ENCODE measurements at regions not wholly inside any gene's neighbourhood (a gene's known extent, or its start where the extent isn't known, plus 50 kb on each side); places are given as distances from the start of the nearest gene placed in this dataset.

DNA sequence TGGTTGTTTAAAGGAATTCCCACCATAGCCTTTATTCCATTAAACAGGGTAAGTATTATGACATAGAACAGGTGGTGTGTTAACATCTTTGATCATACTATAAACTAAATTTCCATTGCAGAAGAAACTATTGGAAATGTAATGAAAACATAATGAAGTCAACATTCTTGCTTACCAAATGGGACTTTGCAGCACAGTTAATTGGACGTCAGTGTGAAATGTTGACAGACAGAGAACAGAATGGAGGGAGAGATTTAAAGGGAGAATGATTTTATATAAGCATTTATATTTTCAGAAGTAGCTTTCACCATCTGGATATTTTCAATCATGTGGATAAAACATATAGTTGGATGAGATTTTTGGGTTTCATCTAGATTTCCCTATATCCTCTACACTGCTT is 311.3 kb downstream of the TUSC1 start:
- TF ChIP-seq TCF7L2 (IDR thresholded peaks at IDR 0.05; ENCODE audit: low read depth, low read length) (no peak), SIN3A (IDR thresholded peaks at IDR 0.05; ENCODE audit: borderline replicate concordance, insufficient read depth, low read depth, low read length) (no peak), POLR2AphosphoS5 (IDR thresholded peaks at IDR 0.05; ENCODE audit: low read depth, low read length) (no peak)
- TF ChIP-seq, protein P1, sequence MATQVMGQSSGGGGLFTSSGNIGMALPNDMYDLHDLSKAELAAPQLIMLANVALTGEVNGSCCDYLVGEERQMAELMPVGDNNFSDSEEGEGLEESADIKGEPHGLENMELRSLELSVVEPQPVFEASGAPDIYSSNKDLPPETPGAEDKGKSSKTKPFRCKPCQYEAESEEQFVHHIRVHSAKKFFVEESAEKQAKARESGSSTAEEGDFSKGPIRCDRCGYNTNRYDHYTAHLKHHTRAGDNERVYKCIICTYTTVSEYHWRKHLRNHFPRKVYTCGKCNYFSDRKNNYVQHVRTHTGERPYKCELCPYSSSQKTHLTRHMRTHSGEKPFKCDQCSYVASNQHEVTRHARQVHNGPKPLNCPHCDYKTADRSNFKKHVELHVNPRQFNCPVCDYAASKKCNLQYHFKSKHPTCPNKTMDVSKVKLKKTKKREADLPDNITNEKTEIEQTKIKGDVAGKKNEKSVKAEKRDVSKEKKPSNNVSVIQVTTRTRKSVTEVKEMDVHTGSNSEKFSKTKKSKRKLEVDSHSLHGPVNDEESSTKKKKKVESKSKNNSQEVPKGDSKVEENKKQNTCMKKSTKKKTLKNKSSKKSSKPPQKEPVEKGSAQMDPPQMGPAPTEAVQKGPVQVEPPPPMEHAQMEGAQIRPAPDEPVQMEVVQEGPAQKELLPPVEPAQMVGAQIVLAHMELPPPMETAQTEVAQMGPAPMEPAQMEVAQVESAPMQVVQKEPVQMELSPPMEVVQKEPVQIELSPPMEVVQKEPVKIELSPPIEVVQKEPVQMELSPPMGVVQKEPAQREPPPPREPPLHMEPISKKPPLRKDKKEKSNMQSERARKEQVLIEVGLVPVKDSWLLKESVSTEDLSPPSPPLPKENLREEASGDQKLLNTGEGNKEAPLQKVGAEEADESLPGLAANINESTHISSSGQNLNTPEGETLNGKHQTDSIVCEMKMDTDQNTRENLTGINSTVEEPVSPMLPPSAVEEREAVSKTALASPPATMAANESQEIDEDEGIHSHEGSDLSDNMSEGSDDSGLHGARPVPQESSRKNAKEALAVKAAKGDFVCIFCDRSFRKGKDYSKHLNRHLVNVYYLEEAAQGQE (IDR thresholded peaks at IDR 0.05; ENCODE audit: insufficient read depth in 1 of 2, low read depth in 2 of 2, low read length in 1 of 2), result no peak
- TF ChIP-seq, protein P2, sequence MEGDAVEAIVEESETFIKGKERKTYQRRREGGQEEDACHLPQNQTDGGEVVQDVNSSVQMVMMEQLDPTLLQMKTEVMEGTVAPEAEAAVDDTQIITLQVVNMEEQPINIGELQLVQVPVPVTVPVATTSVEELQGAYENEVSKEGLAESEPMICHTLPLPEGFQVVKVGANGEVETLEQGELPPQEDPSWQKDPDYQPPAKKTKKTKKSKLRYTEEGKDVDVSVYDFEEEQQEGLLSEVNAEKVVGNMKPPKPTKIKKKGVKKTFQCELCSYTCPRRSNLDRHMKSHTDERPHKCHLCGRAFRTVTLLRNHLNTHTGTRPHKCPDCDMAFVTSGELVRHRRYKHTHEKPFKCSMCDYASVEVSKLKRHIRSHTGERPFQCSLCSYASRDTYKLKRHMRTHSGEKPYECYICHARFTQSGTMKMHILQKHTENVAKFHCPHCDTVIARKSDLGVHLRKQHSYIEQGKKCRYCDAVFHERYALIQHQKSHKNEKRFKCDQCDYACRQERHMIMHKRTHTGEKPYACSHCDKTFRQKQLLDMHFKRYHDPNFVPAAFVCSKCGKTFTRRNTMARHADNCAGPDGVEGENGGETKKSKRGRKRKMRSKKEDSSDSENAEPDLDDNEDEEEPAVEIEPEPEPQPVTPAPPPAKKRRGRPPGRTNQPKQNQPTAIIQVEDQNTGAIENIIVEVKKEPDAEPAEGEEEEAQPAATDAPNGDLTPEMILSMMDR (IDR thresholded peaks at IDR 0.05), result no peak
- intact Hi-C loops (cut with micrococcal nuclease; ENCODE audit: unreplicated experiment) (no loop called here), in situ Hi-C loops (cut with HindIII; ENCODE audit: low pct_unique_long_range_greater_than_20kb, low sequenced_read_pairs) (no loop called here)
- no peak overlapping the region for H3K27ac ChIP-seq (ENCODE audit: low read length)
- H3K4me3 ChIP-seq (ENCODE audit: low read depth in 2 of 2, low read length in 2 of 2), result no peak overlapping the region
- DNase-seq (ENCODE audit: low read depth, low spot score) (no peak), ATAC-seq (no peak)
- H3K4me1 ChIP-seq (ENCODE audit: control insufficient read depth, insufficient read depth, low read length), result no peaks in the 10 kb centered on the region
- ChIA-PET POLR2A (no interaction called here), CTCF (no interaction called here)
- no TSS peak for BruUV-seq (replicated peaks)
- no peaks in the 10 kb centered on the region for H3K36me3 ChIP-seq (ENCODE audit: control insufficient read depth, insufficient read depth, low read length)
- no peaks in the 10 kb centered on the region for H3K9me3 ChIP-seq (ENCODE audit: control insufficient read depth, insufficient read depth, low read depth, low read length)
- no peaks in the 10 kb centered on the region for H3K27me3 ChIP-seq (ENCODE audit: control insufficient read depth, insufficient read depth, low read length)

DNA sequence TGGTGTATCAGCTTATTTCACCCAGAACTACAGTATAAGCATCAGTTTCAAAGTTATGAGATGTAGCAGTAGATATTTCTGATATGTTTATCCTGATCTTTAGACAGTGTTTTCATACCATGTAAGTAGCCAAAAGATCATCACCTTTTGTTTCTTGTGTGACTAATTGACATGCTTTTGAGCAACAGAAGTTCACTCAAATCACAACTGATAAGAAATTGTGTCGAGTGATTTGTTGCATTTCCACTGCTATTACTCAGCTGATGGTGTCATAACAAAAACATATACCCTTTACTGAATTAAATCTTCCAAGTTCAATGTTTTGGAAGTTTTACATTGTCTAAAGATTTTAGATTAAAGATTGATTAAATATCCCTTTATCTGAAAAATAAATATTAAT is 324.5 kb downstream of the TUSC1 start:
- POLR2A ChIA-PET, result no interaction called here
- Histone ChIP-seq H3K27ac (ENCODE audit: low read length) (no peak overlapping the region), H3K36me3 (ENCODE audit: control insufficient read depth, insufficient read depth, low read length) (no peaks in the 10 kb centered on the region), H3K4me3 (ENCODE audit: low read depth in 2 of 2, low read length in 2 of 2) (no peak overlapping the region), H3K27me3 (ENCODE audit: control insufficient read depth, insufficient read depth, low read length) (no peaks in the 10 kb centered on the region), H3K4me1 (ENCODE audit: control insufficient read depth, insufficient read depth, low read length) (no peaks in the 10 kb centered on the region), H3K9me3 (ENCODE audit: control insufficient read depth, insufficient read depth, low read depth, low read length) (no peaks in the 10 kb centered on the region)
- intact Hi-C loops (cut with micrococcal nuclease; ENCODE audit: unreplicated experiment) (no loop called here), in situ Hi-C loops (cut with HindIII; ENCODE audit: low pct_unique_long_range_greater_than_20kb, low sequenced_read_pairs) (no loop called here)
- no TSS peak for BruUV-seq (replicated peaks)
- CTCF ChIA-PET, result no interaction called here
- ATAC-seq (no peak), DNase-seq (ENCODE audit: low read depth, low spot score) (no peak)
- no peak for TF ChIP-seq POLR2AphosphoS5 (IDR thresholded peaks at IDR 0.05; ENCODE audit: low read depth, low read length)
- TF ChIP-seq, protein P1 (IDR thresholded peaks at IDR 0.05; ENCODE audit: insufficient read depth in 1 of 2, low read depth in 2 of 2, low read length in 1 of 2), result no peak
- TF ChIP-seq, protein P2 (IDR thresholded peaks at IDR 0.05), result no peak
- TF ChIP-seq TCF7L2 (IDR thresholded peaks at IDR 0.05; ENCODE audit: low read depth, low read length), result no peak
